Thoracic aorta (tissue), 2 donors: ENCODE measurements at regions not wholly inside any gene's neighbourhood (a gene's known extent, or its start where the extent isn't known, plus 50 kb on each side); places are given as distances from the start of the nearest gene placed in this dataset.

ENCODE experiments used
- ATAC-seq: fragments of 150-250 bp; one replicate; pipeline ENCODE4 v1.8.0; 2017; ENCODE audit warnings: low read depth; ENCODE audit not compliant: insufficient number of reproducible peaks, low FRiP score
- DNase-seq: peaks from one replicate; pipeline ENCODE4 v3.0.0-alpha.2; 2020; ENCODE audit warnings: low spot score
- H3K27ac ChIP-seq, 2 donors: fragments of 200-600 bp; sonication (generic); 1 replicate in 1 of 2; 2 replicates in 1 of 2; pipeline ENCODE4 v1.5.1; 2016; ENCODE audit warnings: mild to moderate bottlenecking in 2 of 2, moderate library complexity in 2 of 2
- H3K27me3 ChIP-seq: fragments of 200-600 bp; sonication (generic); replicated peaks from 2 replicates; pipeline ENCODE4 v1.6.0; 2016; ENCODE audit warnings: mild to moderate bottlenecking; ENCODE audit not compliant: insufficient read depth
- H3K36me3 ChIP-seq: fragments of 200-600 bp; sonication (generic); one replicate; pipeline ENCODE4 v1.5.1; 2016
- H3K4me1 ChIP-seq, 2 donors: fragments of 200-600 bp; sonication (generic); 1 replicate in 1 of 2; 2 replicates in 1 of 2; pipeline versions ENCODE4 v1.5.1 to v1.6.0; 2016; ENCODE audit warnings: low read depth in 2 of 2, mild to moderate bottlenecking in 1 of 2; ENCODE audit not compliant: control insufficient read depth in 1 of 2
- H3K4me3 ChIP-seq: fragments of 200-600 bp; sonication (generic); 2 replicates; pipeline ENCODE4 v1.5.1; 2016; ENCODE audit warnings: mild to moderate bottlenecking
- H3K9me3 ChIP-seq: fragments of 200-600 bp; sonication (generic); 2 replicates; pipeline ENCODE4 v1.5.1; 2016
- CTCF ChIP-seq: fragments of 200-600 bp; sonication (generic); IDR thresholded peaks from one replicate; pipeline ENCODE4 v1.5.1; 2019; ENCODE audit warnings: antibody characterized with exemption

GRCh38 chr12:59219148-59219547 lies 298.8 kb upstream of the LRIG3 start:
- Histone ChIP-seq H3K36me3 (no peaks in the 10 kb centered on the region), H3K27me3 (no peaks in the 10 kb centered on the region), H3K27ac (no peak overlapping the region), H3K9me3 (no peaks in the 10 kb centered on the region), H3K4me3 (no peak overlapping the region), H3K4me1 (no peaks in the 10 kb centered on the region)
- TF ChIP-seq CTCF: no peak
- DNase-seq (no peak), ATAC-seq (no peak)

- no peak for DNase-seq
- no peak for ATAC-seq
- Histone ChIP-seq H3K9me3 (no peaks in the 10 kb centered on the region), H3K4me3 (no peak overlapping the region), H3K27ac (no peak overlapping the region), H3K4me1 (no peaks in the 10 kb centered on the region), H3K36me3 (no peaks in the 10 kb centered on the region), H3K27me3 (no peaks in the 10 kb centered on the region)
- no peak for TF ChIP-seq CTCF
Measured at GRCh38 chr12:59196989-59197388, 276.7 kb upstream of the LRIG3 start.

GRCh38 chr12:59194794-59195193 lies 274.5 kb upstream of the LRIG3 start:
- H3K4me1 ChIP-seq: no peaks in the 10 kb centered on the region
- TF ChIP-seq CTCF: no peak
- no peaks in the 10 kb centered on the region for H3K27me3 ChIP-seq
- H3K27ac ChIP-seq: no peak overlapping the region
- H3K36me3 ChIP-seq: no peaks in the 10 kb centered on the region
- no peak overlapping the region for H3K4me3 ChIP-seq
- DNase-seq (no peak), ATAC-seq (no peak)
- no peaks in the 10 kb centered on the region for H3K9me3 ChIP-seq

GRCh38 chr12:59193476-59194050 lies 273.3 kb upstream of the LRIG3 start:
- no peak for ATAC-seq
- Histone ChIP-seq H3K9me3 (no peaks in the 10 kb centered on the region), H3K36me3 (no peaks in the 10 kb centered on the region), H3K4me3 (no peak overlapping the region), H3K27me3 (no peaks in the 10 kb centered on the region), H3K27ac (no peak overlapping the region), H3K4me1 (no peaks in the 10 kb centered on the region)
- DNase-seq: no peak
- no peak for TF ChIP-seq CTCF

- DNase-seq (no peak), ATAC-seq (no peak)
- no peaks in the 10 kb centered on the region for H3K36me3 ChIP-seq
- H3K27me3 ChIP-seq: no peaks in the 10 kb centered on the region
- no peaks in the 10 kb centered on the region for H3K4me1 ChIP-seq
- no peak overlapping the region for H3K27ac ChIP-seq
- H3K9me3 ChIP-seq: no peaks in the 10 kb centered on the region
- TF ChIP-seq CTCF: no peak
- H3K4me3 ChIP-seq: no peak overlapping the region
Measured at GRCh38 chr12:59191372-59191771, 271.1 kb upstream of the LRIG3 start.
